CD14-positive monocyte (primary cell): ENCODE measurements at regions not wholly inside any gene's neighbourhood (a gene's known extent, or its start where the extent isn't known, plus 50 kb on each side); places are given as distances from the start of the nearest gene placed in this dataset.

Experiments used
- DNase-seq, 3 donors: peaks; one replicate each; pipeline ENCODE4 v3.0.0-alpha.2; 2011 to 2022
- H2AFZ ChIP-seq: 2 replicates; pipeline ENCODE4 v1.6.0; 2012; ENCODE audit warnings: mild to moderate bottlenecking, low read depth, low read length, inconsistent platforms; ENCODE audit not compliant: insufficient read depth, poor library complexity, severe bottlenecking
- H3K27ac ChIP-seq, 2 donors: 1 replicate in 1 of 2; 2 replicates in 1 of 2; pipeline ENCODE4 v1.5.1; 2012 to 2013; ENCODE audit warnings: low read length in 2 of 2, control low read depth in 1 of 2, inconsistent platforms in 1 of 2, low read depth in 1 of 2, mild to moderate bottlenecking in 1 of 2
- H3K27me3 ChIP-seq, 2 donors: one replicate each; pipeline versions ENCODE4 v1.6.0 to v1.6.1; 2011 to 2013; ENCODE audit warnings: low read length in 2 of 2; ENCODE audit not compliant: control insufficient read depth in 2 of 2, insufficient read depth in 2 of 2
- H3K36me3 ChIP-seq, 2 donors: replicated peaks in 1 of 2; 1 replicate in 1 of 2; 2 replicates in 1 of 2; pipeline versions ENCODE4 v1.5.1 to v1.6.1; 2012 to 2013; ENCODE audit warnings: low read length in 2 of 2, control low read depth in 1 of 2, inconsistent platforms in 1 of 2, mild to moderate bottlenecking in 1 of 2; ENCODE audit not compliant: insufficient read depth in 2 of 2, control insufficient read depth in 1 of 2
- H3K4me1 ChIP-seq, 2 donors: 1 replicate in 1 of 2; 2 replicates in 1 of 2; pipeline versions ENCODE4 v1.5.1 to v1.6.1; 2012 to 2013; ENCODE audit warnings: low read length in 2 of 2, control low read depth in 1 of 2, inconsistent platforms in 1 of 2, mild to moderate bottlenecking in 1 of 2, moderate library complexity in 1 of 2; ENCODE audit not compliant: insufficient read depth in 2 of 2, control insufficient read depth in 1 of 2
- H3K4me2 ChIP-seq: replicated peaks from 2 replicates; pipeline ENCODE3; 2012; ENCODE audit warnings: low read length, moderate library complexity, mild to moderate bottlenecking; ENCODE audit not compliant: poor library complexity, severe bottlenecking; ENCODE audit errors: extremely low read depth
- H3K4me3 ChIP-seq, 3 experiments: fragments of 200-600 bp in 1 of 3; sonication (generic) in 1 of 3; replicated peaks in 1 of 3; 1 replicate in 2 of 3; 2 replicates in 1 of 3; pipeline ENCODE4 v1.5.1; 2011 to 2013; ENCODE audit warnings: low read length in 3 of 3, mild to moderate bottlenecking in 3 of 3, control low read depth in 2 of 3, low read depth in 2 of 3, inconsistent platforms in 1 of 3, moderate library complexity in 1 of 3
- H3K79me2 ChIP-seq: 2 replicates; pipeline ENCODE4 v1.6.0; 2012; ENCODE audit warnings: mild to moderate bottlenecking, control low read depth, inconsistent platforms, low read length, moderate library complexity; ENCODE audit not compliant: insufficient read depth
- H3K9ac ChIP-seq: 2 replicates; pipeline ENCODE4 v1.6.0; 2017; ENCODE audit warnings: low read length, mild to moderate bottlenecking; ENCODE audit not compliant: insufficient read depth, poor library complexity, severe bottlenecking
- H3K9me3 ChIP-seq, 2 donors: replicated peaks in 1 of 2; 1 replicate in 1 of 2; 2 replicates in 1 of 2; pipeline versions ENCODE4 v1.5.1 to v1.6.1; 2012 to 2013; ENCODE audit warnings: low read length in 2 of 2, control low read depth in 1 of 2; ENCODE audit not compliant: control insufficient read depth in 1 of 2, insufficient read depth in 1 of 2
- H4K20me1 ChIP-seq: 2 replicates; pipeline ENCODE4 v1.6.0; 2012; ENCODE audit warnings: mild to moderate bottlenecking, low read length, control low read depth, moderate library complexity; ENCODE audit not compliant: insufficient read depth
- H3K27ac Mint-ChIP-seq, 7 donors: one replicate each; pipeline ENCODE4 v1.8.0; 2020; ENCODE audit warnings: mild to moderate bottlenecking in 7 of 7, mixed read lengths in 7 of 7, moderate library complexity in 6 of 7, inconsistent platforms in 2 of 7
- H3K27me3 Mint-ChIP-seq, 3 donors: one replicate each; pipeline ENCODE4 v1.8.0; 2021 to 2022; ENCODE audit warnings: low read depth in 3 of 3, mild to moderate bottlenecking in 3 of 3, mixed read lengths in 3 of 3, moderate library complexity in 3 of 3, inconsistent platforms in 1 of 3
- H3K36me3 Mint-ChIP-seq, 2 donors: one replicate each; pipeline ENCODE4 v1.8.0; 2020; ENCODE audit warnings: mixed read lengths in 2 of 2, inconsistent platforms in 1 of 2, mild to moderate bottlenecking in 1 of 2
- H3K4me1 Mint-ChIP-seq: one replicate; pipeline ENCODE4 v1.8.0; 2020; ENCODE audit warnings: mild to moderate bottlenecking, mixed read lengths
- H3K4me3 Mint-ChIP-seq, 2 donors: one replicate each; pipeline ENCODE4 v1.8.0; 2020; ENCODE audit warnings: mild to moderate bottlenecking in 2 of 2, mixed read lengths in 2 of 2, moderate library complexity in 1 of 2
- H3K9me3 Mint-ChIP-seq, 7 donors: one replicate each; pipeline ENCODE4 v1.8.0; 2020 to 2022; ENCODE audit warnings: mixed read lengths in 7 of 7, mild to moderate bottlenecking in 6 of 7, moderate library complexity in 6 of 7, inconsistent platforms in 2 of 7
- CTCF ChIP-seq: fragments of 200-600 bp; IDR thresholded peaks from one replicate; pipeline ENCODE4 v1.8.0; 2022; ENCODE audit warnings: antibody characterized with exemption, mild to moderate bottlenecking
- WGBS: methylation state at CpG from one replicate; pipeline ENCODE4 v1.1.5; 2013; ENCODE audit warnings: missing lambda C conversion rate; ENCODE audit not compliant: insufficient coverage; 5-methylcytosine and 5-hydroxymethylcytosine counted together
- intact Hi-C, 2 donors: fragments of 100-400 bp; cut with micrococcal nuclease; formaldehyde crosslinking; loops; one replicate each; pipeline versions ENCODE4 v1.15.0 to v1.15.1; 2023

- Histone ChIP-seq H3K27me3 (no peaks in the 10 kb centered on the region), H3K36me3 (no peaks in the 10 kb centered on the region), H3K4me3 (no peak overlapping the region), H4K20me1 (no peaks in the 10 kb centered on the region), H3K4me1 (no peaks in the 10 kb centered on the region), H3K9me3 (peaks cover 0 to 3% of the 10 kb centered on the region in 2 donors), H2AFZ (no peak overlapping the region), H3K79me2 (no peaks in the 10 kb centered on the region), H3K27ac (no peak overlapping the region), H3K4me2 (no peak overlapping the region), H3K9ac (no peak overlapping the region)
- WGBS: 72% methylated on average over 3 of the region's 5 CpGs
- DNase-seq: no peak
- H3K36me3 Mint-ChIP-seq: no peaks in the 10 kb centered on the region
- no peak for TF ChIP-seq CTCF
- H3K4me3 Mint-ChIP-seq: no peak overlapping the region
- no peak overlapping the region for H3K27ac Mint-ChIP-seq
- intact Hi-C loops: no loop called here
- H3K27me3 Mint-ChIP-seq: peaks cover 0 to 2% (median 0%) of the 10 kb centered on the region in 3 donors
- H3K9me3 Mint-ChIP-seq: peaks cover 0 to 8% (median 2%) of the 10 kb centered on the region in 7 donors
- H3K4me1 Mint-ChIP-seq: no peaks in the 10 kb centered on the region
These were observed 1826.2 kb upstream of the CDH6 start for GRCh38 chr5:29367176-29367833.

GRCh38 chr5:29351170-29351569 is 1842.3 kb upstream of the CDH6 start:
- Mint-ChIP-seq H3K4me1 (no peaks in the 10 kb centered on the region), H3K4me3 (no peak overlapping the region), H3K27ac (no peak overlapping the region), H3K9me3 (peaks cover 0 to 9% (median 2%) of the 10 kb centered on the region in 7 donors), H3K36me3 (no peaks in the 10 kb centered on the region), H3K27me3 (no peaks in the 10 kb centered on the region)
- TF ChIP-seq CTCF: no peak
- Histone ChIP-seq H3K27ac (no peak overlapping the region), H2AFZ (no peak overlapping the region), H3K4me1 (no peaks in the 10 kb centered on the region), H3K9me3 (peaks cover 8 to 11% of the 10 kb centered on the region in 2 donors), H3K27me3 (no peaks in the 10 kb centered on the region), H3K4me2 (no peak overlapping the region), H3K79me2 (no peaks in the 10 kb centered on the region), H3K9ac (no peak overlapping the region), H3K4me3 (no peak overlapping the region), H3K36me3 (no peaks in the 10 kb centered on the region), H4K20me1 (no peaks in the 10 kb centered on the region)
- WGBS: 100% methylated on average over 1 of the region's 3 CpGs
- intact Hi-C loops: no loop called here
- no peak for DNase-seq
